ENCODE measurements at regions not wholly inside any gene's neighbourhood (a gene's known extent, or its start where the extent isn't known, plus 50 kb on each side); places are given as distances from the start of the nearest gene placed in this dataset.

DNA sequence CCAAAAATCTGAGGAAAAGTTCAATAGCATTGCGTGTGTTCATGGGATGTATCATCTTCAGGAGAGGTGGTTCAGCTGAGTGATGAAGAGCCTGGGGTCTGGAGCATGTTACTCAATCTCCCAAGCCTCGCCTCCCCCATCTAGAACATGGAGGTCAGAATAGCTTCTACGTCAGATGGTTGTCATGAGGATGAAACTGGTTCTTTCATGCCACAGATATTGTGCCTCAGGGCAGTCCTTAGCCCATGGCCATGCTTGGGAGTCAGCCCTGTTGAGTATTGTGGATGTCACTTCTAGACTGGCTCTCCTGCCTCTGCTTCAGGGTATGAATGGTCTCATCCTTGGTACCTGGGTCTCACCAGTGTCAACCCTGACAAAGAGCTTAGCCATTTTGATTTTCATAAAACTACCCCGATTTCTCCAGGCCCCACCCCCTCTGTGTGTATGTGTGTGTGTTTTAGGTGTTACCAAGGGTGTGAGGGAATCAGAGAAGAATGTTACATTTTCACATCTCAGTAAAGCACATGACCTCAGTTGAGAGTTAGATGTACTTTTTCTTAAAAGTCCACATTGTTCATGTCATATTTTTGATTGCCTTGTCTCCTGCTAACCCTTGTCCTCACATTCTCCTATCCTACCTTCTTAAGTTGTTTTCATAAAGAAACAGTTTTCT, 97.8 kb upstream of the CD180 start:
- no peak for DNase-seq (ENCODE audit: low spot score)

DNA sequence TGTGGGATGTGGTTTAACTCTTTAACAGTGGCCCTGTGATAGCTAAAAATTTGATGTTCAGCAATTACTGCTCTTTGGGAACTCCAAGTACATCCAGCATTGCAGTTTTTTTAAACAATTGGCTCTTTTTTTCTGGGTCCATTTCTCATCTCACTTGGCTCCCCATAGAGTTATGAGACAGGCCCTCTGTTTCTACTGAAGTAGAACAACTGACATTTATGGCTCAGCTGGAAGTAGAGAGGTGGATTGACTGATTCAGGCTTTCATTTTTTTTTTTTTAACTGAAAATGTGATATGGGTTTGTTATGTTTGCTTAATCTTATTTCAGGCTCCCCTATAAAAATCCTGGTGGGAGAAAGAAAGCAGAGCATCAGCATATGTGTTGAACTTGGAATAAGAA, 96.6 kb upstream of the CD180 start:
- DNase-seq (ENCODE audit: low spot score): no peak

DNA sequence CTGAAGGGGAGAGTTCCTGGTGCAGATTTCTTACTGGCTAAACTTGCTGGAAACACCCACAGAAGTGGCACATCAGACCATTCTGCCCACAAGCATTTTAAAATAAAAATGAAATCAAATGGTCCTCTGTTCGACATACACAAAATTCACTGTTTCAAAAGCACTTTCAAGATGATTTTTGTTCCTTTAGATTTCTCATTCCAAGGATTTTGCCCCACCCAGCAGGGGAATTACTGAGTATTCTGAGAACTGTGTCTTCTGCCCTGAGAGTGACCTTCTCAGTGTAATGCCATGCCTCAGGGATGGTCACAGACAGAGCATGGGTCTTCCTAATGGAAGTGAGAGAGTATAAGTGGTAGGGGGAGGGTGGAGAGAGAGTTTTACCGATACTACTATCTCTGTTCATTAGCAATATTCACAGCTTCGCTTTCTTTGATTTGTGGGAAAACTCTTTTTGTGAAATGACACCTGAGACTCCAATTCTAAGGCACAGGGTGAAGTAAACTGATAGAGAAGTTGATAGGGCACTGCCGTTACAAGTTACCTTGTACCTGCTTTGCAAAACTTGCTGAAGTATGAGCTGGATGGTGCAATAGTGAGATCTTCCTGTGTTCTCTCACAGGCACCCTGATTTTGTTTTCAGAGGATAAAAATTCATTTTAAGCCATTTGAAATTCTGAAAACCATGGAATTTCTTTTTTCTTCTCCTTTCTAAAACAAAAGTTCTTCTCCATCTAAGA, 95.8 kb upstream of the CD180 start:
- no peak for DNase-seq (ENCODE audit: low spot score)

DNA sequence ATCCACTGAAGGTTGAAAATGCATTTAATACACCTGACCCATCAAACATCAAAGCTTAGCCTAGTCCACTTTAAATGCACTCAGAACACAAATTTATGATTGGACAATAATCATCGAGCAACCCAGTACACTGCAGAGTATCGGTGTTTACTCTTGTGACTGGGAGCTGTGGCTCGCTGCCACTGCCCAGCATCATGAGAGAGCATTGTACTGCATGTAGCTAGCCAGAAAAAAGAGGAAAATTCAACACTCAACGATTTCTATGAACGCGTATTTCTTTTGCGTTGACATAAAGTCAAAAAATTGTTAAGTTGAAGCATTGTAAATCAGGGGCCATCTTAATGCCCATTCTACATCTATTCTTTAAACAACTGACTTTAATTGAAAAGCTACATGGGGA, 95.1 kb upstream of the CD180 start:
- DNase-seq (ENCODE audit: low spot score): no peak

DNA sequence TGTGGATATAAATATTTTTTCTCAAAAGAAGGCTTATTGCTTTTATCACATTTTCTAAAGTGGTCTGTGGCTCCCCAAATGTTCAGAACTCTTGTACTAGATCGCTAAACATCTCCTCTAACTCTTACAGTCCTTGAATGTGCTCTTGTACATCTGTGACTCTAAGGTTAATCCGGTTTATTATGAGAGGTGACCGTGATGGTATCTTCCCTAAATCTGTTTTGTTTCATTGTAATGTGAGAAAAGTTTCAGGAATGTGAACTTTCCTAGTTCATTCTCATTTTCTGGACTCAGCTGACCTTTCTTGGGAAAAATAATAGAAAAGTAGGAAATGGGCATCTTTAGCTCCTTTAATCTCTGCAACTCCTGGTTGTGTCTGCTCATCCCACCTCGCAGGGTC, 94.5 kb upstream of the CD180 start:
- DNase-seq (ENCODE audit: low spot score): no peak

DNA sequence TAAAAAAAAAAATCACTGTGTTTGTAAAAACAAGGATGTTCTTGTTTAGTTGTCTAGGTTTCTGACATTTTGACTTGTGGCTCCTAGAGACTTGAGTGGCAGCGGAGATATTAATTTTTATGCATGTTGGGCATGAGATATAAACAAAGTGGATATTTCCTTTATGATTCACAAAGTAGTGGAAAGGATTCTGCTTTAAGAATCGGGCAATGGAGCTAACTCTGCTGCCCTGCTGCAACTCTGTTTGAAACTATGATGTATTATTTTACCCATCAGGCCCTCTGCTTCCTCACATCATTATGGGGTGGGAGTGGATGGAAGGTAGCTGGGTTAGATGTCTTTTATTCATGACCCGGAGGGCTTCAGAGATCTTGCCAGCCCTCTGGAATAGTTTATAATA, 94.1 kb upstream of the CD180 start:
- no peak for DNase-seq (ENCODE audit: low spot score)

DNA sequence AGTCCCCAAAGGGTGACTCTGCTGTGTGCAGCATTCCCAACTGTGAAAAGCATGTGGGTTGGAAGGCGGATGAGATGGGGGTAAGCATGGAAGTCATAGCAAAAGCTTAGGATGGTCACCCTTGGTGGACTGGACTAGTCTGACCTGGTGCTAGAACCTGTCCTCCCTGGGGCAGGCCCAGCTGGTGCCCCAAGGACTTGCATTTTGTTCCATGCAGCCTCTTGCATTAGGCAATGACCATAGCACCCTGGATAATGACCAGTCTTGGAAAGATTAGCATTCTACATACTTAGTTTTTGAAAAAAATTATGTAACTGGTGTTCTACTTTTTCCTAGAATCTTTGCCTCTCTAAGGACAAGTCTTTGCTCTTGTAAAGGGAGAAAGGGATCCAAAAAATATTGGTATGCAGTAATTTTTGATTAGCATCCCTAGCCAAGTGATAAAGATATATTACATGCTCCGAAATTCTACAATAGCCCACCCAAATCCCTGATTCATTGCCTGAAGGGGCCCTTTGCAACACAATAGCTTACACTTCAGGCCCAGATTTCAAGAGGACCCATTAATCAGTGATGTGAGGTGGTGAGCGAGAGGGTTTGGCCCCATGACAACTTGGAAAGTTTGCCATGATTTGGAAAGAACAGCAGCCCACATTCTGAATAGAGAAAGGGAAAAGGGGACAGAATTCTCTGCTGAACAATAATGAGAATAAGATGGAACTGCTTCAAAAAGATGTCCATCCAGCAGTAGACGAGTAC, 93.3 kb upstream of the CD180 start:
- no peak for DNase-seq (ENCODE audit: low spot score)

DNA sequence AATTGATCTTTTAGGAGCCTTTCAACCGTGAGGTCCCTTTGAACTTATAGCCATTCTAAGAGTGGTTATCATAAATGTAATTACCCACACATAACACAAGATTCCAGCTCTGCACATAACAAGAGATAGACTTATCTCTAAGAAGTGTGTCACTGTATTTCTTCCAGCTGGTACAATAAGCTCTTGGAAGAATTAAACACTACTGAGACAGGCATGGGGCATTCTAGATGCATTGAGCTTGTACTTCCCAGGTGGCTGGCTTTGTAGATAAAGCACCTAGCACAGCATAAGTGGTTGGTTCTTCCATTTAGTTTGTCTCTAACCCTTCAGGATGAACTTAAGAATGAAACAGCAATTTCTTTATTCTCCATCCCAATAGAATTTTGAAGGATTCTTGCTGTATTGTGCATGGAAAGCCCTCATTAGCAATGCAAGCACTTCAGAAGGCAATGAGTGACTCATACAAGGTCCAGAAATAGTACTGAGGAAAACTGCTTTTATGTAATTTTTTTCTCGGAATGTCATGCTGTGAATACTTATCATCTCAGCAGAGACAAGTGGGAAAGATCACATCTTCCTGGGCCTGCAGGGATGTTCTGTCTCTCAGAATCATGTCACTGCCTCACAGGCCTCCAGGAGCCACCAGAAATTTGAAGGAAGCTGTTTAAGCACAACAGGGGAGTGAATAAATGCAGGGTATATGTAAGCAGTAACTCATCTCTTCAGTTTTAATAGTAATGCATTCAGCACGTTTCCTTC, 91.1 kb upstream of the CD180 start:
- DNase-seq (ENCODE audit: low spot score): no peak

DNA sequence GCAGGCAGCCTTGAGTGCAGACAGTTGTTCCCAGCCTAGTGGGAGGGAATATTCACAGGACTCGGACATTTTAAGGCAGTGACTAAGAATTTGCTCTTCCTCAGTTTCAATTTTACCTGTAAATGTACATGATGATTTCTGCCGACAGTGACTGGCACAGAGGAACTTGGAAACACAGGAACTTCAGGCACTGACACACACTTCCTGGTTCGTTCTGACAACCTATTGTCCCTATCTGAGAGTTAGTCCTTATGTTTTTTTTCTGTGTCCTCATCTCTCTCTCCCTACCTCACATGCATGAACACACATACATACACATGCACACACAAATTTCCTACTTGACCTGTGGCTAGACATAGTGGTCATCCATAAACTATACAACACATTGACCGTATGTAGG, 89.4 kb upstream of the CD180 start:
- no peak for DNase-seq (ENCODE audit: low spot score)

DNA sequence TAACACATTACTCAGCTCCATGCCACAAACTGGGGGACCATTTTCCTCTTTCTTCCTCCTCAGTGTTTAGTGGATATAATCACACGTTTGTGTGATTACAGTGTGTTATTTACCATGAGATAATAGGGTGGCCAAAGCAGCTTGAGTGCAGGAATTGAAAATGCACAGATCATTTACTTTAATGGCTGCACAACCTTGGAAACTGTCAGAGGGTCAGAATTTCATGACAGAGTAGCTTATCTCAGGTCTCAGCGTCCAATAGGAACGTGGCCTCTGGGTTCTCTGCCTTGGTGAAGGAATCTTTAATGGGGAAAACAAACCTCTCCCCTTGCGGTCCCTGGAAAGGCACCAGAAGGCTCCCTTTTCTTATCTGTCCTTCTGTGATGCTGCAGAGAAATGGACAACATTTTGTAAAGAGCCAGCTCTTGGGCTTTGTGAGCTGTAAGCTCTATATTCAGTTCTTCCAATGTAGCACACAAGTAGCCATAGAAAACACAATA, 87.4 kb upstream of the CD180 start:
- DNase-seq (ENCODE audit: low spot score): no peak

DNA sequence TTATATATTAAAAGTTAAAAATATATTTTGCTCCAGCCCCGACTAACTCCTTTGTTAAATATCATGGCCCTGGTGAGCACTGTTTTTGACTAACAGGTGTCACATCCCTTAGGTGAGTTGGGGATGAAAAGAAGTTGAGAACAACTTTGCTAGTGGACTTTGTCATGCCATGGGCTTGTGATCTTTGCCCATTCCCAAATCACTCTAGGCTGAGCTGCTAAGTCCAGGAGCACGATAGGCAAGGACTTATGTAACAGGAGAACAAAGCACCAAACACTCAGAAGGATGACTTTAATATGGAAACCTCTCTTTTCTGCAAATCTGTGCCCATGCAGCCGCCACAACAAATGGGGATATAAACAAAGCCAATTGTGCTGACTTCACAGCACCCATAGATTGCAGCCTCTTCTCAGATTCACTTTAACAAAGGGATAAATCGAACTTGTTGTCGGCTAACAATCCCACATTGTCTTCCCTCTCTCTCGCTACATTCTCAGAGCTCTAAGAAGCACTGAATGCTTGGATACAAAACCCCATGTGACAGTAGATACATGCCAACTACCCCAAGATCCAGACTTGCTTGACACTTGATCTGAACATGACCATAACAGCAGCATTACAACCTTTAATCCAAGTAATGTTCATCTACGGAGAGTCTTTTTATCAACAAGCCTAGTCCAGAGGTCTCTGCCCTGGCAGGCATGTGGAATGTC, 86.8 kb upstream of the CD180 start:
- DNase-seq (ENCODE audit: low spot score): no peak

DNA sequence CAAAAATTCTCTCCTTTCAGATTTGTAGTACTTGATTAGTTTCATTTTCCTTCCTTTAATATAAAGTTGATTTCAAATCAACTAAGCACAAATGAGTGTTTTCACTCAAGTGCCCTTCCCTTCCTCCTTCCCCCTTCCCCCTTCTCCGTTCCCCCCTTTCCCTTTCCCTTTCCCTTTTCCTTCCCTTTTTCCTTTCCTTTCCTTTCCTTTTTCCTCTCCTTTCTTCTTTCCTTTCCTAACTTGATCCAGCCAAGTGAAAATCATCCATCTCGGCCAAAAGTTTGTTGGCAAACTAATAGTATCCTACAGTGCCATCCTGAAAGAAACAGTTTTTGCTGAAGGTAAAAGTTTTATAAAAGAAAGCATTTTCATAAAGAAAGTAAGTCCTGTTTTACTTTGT, 85.3 kb upstream of the CD180 start:
- no peak for DNase-seq (ENCODE audit: low spot score)

DNA sequence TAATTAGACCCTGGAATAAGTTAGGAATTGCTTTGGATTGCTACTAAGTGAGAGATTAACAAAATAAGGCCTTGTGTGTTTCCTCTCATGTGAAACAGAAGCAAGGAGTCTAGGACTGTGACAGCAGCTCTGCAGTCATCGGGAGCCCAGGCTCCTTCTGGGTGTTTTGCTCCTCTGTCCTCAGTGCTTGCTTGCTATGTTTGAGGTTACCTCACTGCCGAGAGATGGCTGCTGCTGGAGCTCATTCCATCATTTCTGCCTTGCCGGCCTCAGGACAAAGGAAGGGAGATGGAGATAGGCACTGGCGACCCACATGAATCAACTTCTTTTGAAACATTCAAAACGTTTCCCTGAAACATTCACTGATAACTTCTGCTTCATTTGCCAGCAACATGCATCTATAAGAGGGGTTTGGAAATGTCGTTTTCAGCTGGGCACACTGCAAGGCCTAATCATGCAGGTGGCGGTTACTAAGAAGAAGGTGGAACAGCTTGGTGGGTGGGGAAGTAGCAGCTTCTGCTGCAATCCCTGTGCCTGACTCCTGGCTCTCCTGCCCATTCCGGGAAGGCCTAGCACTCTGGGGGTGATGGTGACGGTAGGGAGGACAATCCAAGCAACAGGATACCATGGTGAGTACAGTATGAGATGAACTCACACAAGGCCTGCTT, 77.2 kb upstream of the CD180 start:
- DNase-seq (ENCODE audit: low spot score): no peak

DNA sequence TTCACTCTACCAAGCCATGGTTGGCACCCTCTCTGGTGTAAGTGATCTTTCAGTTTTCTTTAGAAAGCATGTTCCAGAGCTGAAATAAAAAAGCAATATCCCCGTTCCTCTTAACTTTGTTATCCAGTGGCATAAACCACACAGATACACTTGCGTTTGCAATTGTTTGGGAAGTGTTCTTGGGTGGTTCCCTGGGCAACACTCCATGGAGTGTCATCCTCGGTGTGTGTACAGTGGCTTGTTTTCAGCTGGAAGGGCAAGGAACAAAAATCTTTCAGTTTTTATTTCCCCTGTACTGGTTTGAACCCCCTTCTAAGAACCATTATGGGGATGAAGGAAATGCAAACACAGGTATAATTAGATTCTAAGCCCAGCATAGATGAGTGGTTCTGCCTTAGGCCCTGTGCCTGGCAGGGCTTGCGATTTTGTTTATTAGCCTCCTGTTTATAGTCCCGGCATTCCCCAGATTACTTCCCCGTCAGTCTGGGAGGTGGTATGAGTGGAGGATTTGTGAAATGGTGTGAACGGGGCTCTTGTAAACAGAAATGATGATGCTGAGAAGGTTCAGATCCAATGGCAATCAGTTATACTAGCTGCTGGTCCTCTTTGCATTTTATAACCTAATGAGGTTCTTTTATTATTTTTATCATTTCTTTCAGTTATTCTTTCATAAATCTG, 76.0 kb upstream of the CD180 start:
- no peak for DNase-seq (ENCODE audit: low spot score)

DNA sequence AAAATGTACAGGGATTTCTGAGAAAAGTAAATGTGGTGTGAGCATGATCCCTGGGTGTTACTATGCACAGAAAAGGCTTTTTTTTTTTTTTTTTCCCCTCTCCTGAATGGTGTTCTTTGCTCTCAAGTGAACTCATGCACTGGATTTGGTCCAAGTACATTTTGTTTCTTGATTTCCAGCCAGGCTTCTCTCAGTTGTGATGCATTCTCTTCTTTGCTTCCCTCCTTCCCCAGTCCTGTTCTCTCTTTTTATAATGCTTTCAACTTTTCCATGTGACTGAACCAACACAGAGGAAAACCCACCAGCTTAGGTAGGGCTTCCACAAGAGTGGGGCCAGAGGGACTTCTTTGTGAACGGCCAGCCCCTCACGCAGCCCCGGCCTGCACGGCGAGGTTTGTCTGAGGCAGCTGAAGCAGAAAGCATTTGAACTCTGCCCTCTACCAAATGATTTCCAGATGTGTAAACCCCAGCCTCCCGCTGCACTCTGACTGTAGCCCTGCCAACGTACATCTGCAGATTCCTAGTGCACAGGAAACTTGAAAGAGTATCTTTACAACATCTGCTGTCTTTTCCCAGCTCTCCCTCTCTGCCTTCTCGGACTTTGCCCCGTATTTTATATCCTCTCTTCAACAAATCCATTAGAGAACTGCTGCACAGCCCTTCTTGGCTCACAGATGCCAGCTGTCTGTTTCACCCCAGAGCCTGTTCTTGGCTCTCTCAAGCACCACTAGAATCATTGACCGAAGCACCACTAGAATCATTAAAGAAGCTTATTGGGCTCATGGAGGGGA, 71.8 kb upstream of the CD180 start:
- DNase-seq (ENCODE audit: low spot score): peak; percentile 70

DNA sequence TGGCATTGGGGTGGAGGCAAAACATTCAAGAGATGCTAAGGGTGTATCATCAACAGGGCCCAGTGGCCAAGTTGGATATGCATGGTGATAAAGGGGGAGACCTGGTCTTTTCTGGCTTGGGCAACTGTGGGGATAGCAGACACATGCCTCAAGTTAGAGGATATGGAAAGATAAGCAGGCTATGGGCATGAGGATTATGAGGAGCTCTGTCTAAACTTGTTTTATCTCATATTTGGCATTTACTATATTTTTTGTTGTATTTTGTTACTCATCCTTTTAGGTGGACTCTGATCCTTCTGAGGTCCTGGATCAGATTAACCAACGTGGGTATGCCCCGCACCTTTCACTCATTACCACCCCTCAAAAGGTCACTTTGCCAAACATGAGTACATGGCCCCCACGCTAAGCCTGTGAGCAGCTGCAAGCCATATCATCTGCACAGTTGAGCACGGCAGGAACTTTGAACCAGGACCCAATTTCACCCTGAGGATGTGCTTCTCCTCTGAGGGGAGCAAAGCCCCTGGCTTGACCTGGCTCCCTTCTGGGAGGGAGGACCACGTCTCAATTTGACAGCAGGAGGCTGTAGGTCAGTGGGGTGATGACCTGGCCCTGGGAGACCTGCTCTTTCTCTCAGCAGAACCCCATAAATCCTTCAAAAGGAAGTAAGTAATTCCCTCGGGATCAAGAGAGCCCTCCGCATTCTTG, 71.1 kb upstream of the CD180 start:
- peak; percentile 60 for DNase-seq (ENCODE audit: low spot score)

DNA sequence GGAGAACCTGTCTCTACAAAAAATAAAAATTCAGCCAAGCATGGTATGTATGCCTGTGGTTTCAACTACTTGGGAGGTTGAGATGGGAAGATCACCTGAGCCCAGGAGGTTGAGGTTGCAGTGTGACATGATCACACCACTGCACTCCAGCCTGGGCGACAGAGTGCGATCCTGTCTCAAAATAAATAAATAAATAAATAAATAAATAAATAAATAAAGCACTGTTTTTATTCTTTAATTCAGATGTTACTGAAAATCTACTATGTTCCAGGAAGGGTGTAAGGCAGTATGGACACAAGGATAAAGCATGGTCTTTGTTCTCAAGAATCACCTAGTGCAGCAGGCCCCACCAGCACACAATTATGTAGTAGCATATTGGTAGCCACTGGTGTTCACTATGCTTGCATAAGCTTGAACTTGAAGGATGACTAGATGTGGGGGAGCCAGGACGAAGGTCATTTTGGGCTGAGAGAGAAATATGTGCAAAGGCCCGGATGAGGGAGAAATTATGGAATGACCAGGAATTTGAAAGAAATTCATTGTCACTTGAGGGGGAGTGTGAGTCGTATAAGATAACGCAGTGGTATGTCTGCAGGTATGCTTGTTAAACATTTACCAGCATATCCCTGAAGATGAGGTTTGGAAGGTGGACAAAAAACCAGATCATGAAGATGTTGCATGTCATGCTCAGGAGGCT, 70.2 kb upstream of the CD180 start:
- no peak for DNase-seq (ENCODE audit: low spot score)

DNA sequence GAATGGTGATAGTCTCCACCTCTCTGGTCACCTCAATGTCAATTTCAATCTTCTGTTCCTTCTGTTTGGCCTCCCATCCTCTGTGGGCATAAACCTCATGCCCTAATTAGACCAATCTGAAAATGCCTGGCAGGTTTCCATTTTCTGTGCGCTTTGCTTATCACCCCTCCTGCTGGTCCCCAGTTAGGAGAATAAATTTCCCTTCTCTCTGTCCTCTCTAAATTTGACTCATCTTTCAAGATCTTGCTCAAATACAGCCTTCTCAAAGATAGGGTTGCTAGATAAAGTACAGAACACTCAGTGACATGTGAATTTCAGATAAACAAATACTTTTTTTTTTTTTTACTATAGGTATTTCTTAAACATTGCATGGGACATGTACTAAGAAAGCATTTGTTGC, 69.4 kb upstream of the CD180 start:
- no peak for DNase-seq (ENCODE audit: low spot score)

All from ecto neural progenitor cell (in vitro differentiated cells).